Nephron (organoid): ENCODE measurements at regions not wholly inside any gene's neighbourhood (a gene's known extent, or its start where the extent isn't known, plus 50 kb on each side); places are given as distances from the start of the nearest gene placed in this dataset.

ENCODE experiments used
- H3K27ac Mint-ChIP-seq, 3 experiments: 2 replicates each; pipeline ENCODE4 v1.8.0; 2020; ENCODE audit warnings: mixed read lengths in 3 of 3, mild to moderate bottlenecking in 2 of 3, moderate library complexity in 1 of 3
- H3K27me3 Mint-ChIP-seq: 2 replicates; pipeline ENCODE4 v1.8.0; 2021; ENCODE audit warnings: low read depth, mild to moderate bottlenecking, moderate library complexity, mixed read lengths
- H3K36me3 Mint-ChIP-seq: 2 replicates; pipeline ENCODE4 v1.8.0; 2020; ENCODE audit warnings: low read depth, mixed read lengths
- H3K4me1 Mint-ChIP-seq: 2 replicates; pipeline ENCODE4 v1.8.0; 2020; ENCODE audit warnings: mixed read lengths
- H3K4me3 Mint-ChIP-seq, 3 experiments: 2 replicates each; pipeline ENCODE4 v1.8.0; 2020; ENCODE audit warnings: mild to moderate bottlenecking in 3 of 3, mixed read lengths in 3 of 3, moderate library complexity in 2 of 3
- H3K9me3 Mint-ChIP-seq: 2 replicates; pipeline ENCODE4 v1.8.0; 2020; ENCODE audit warnings: mixed read lengths
- CTCF ChIP-seq, 3 experiments: fragments of 200-600 bp; sonication (generic); IDR thresholded peaks; one replicate each; pipeline ENCODE4 v1.5.0; 2021; ENCODE audit warnings: antibody characterized with exemption in 3 of 3; ENCODE audit not compliant: unreplicated experiment in 3 of 3

DNA sequence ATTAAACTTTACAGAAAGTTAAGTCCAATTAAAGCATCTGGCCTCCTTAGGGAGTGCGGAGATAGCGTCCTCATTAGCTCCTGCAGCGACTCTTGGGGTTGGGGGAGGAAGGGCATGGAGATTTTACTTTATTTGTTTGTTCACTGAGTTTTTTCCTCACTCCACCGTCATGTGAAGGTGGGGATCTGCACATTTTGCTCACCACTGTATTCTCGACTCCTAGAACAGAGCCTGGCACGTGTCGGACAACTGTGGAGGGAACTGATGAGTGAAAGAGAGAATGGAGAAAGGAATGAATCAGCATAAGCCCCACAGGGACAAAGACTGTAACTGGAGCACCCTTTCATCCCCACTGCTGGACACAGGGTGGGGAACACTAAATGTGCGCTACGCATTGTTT lies 205.1 kb upstream of the TSHZ3 start:
- peaks cover 40% of the 10 kb centered on the region for H3K27me3 Mint-ChIP-seq
- TF ChIP-seq CTCF (IDR thresholded peaks at IDR 0.05; ENCODE audit: unreplicated experiment in 3 of 3): no peak
- peak overlapping the region in 1 of 3 experiments; percentile 60 for H3K27ac Mint-ChIP-seq
- H3K36me3 Mint-ChIP-seq: no peaks in the 10 kb centered on the region
- H3K9me3 Mint-ChIP-seq: peaks cover 6% of the 10 kb centered on the region
- H3K4me1 Mint-ChIP-seq: peaks cover 4% of the 10 kb centered on the region
- H3K4me3 Mint-ChIP-seq: no peak overlapping the region

- Mint-ChIP-seq H3K4me1 (peaks cover 10% of the 10 kb centered on the region), H3K27me3 (peaks cover 43% of the 10 kb centered on the region), H3K4me3 (no peak overlapping the region), H3K36me3 (peaks cover 5% of the 10 kb centered on the region), H3K9me3 (peaks cover 11% of the 10 kb centered on the region), H3K27ac (no peak overlapping the region)
- no peak for TF ChIP-seq CTCF (IDR thresholded peaks at IDR 0.05; ENCODE audit: unreplicated experiment in 3 of 3)
These were observed 206.5 kb upstream of the TSHZ3 start for GRCh38 chr19:31555634-31556215.

- no peak for TF ChIP-seq CTCF (IDR thresholded peaks at IDR 0.05; ENCODE audit: unreplicated experiment in 3 of 3)
- Mint-ChIP-seq H3K36me3 (peaks cover 5% of the 10 kb centered on the region), H3K9me3 (peaks cover 14% of the 10 kb centered on the region), H3K4me1 (peaks cover 25% of the 10 kb centered on the region), H3K27ac (no peak overlapping the region), H3K4me3 (no peak overlapping the region), H3K27me3 (peaks cover 26% of the 10 kb centered on the region)
These were observed 210.3 kb upstream of the TSHZ3 start for GRCh38 chr19:31559494-31559893.

DNA sequence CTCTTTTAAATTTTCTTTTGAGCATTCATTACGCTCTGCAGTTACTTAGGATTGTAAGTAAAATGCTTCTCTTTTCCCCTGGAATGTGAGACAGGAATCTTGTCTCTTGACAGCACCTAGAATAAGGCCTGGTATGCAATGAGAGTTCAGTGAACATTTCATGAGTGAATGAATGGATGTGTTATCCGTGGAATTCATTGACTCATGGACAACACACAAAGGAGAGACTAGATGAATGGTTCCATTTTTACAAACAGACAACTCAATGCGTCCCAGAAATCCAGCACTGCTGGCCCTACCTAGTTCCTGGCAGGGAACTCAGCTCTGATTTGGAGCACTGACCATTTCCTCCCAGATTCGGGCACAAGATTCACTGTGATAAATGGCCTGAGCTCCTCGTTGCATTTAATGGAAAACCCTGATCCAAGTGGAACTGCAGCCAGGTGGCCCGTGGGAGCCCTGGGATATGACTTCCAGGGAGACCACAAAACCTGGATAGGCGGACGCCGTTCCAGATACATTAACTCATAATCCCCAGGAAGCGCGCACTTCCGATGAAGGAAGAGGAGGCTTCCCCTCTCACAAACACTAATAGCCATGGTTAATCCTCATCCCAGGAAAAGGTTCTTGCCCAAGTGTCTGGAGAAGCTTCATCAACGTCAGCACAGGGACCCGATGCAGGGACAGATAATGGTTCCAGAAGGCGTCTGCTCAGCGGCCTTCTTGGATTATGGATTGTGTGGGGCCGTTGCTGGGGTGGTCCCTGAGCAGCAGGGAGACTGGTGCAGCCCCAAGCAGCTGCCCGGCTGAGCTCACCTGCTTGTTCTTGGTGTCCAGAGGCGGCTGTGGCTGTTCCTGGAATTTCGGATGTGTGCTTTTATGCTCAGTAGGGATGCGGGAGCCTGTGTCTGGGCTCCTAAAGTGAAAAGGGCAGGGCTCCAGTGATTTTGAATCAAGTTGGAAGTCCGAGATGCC lies 211.1 kb upstream of the TSHZ3 start:
- peaks cover 14% of the 10 kb centered on the region for H3K9me3 Mint-ChIP-seq

DNA sequence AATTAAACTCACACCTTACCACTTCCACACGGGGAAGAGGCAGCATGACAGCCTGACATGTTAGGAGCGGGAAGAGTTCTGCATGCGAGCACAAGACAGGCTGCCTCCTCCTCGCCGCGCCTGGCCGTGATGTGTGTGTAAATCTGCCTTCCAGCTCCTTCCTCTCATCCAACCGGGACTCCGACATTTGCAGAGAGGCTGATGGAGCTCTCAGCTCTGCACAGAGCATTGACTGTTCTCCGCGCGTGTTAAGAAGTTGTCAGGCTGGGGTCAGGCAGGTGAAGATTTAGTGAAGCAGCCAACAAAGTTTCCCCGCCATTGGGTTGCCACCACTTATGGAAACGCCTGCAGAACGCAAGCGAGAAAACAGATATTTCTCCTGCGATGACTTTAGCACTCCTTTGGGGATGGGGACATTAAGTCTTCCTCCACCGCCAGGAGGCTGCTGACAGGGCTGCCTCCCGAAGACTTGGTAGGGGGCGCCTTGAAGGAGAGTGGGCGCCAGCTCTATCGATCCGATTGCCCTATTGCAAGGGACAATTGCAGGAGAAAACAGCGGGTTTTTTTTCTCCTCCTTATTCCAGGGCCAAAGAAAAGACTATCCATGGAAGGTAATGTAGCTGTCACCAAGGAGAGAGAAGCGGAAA lies 213.9 kb upstream of the TSHZ3 start:
- peaks cover 12% of the 10 kb centered on the region for H3K9me3 Mint-ChIP-seq
- no peak overlapping the region for H3K27ac Mint-ChIP-seq
- peak overlapping the region in 2 of 3 experiments; percentile 9 to 42 for H3K4me3 Mint-ChIP-seq
- peaks cover 5% of the 10 kb centered on the region for H3K36me3 Mint-ChIP-seq
- peaks cover 28% of the 10 kb centered on the region for H3K27me3 Mint-ChIP-seq
- TF ChIP-seq CTCF (IDR thresholded peaks at IDR 0.05; ENCODE audit: unreplicated experiment in 3 of 3): no peak
- H3K4me1 Mint-ChIP-seq: peaks cover 21% of the 10 kb centered on the region

More for the DNA sequence above, 211.1 kb upstream of the TSHZ3 start:
- Mint-ChIP-seq H3K27me3 (peaks cover 30% of the 10 kb centered on the region), H3K4me1 (peaks cover 25% of the 10 kb centered on the region), H3K4me3 (no peak overlapping the region), H3K36me3 (peaks cover 5% of the 10 kb centered on the region), H3K27ac (no peak overlapping the region)
- no peak for TF ChIP-seq CTCF (IDR thresholded peaks at IDR 0.05; ENCODE audit: unreplicated experiment in 3 of 3)
